ENCODE measurements at regions not wholly inside any gene's neighbourhood (a gene's known extent, or its start where the extent isn't known, plus 50 kb on each side); places are given as distances from the start of the nearest gene placed in this dataset.
"Not testable (repeated sequence)": the region's sequence is repeated elsewhere in the genome, so short reads cannot be mapped to it uniquely, and the experiment has no call there.

DNA sequence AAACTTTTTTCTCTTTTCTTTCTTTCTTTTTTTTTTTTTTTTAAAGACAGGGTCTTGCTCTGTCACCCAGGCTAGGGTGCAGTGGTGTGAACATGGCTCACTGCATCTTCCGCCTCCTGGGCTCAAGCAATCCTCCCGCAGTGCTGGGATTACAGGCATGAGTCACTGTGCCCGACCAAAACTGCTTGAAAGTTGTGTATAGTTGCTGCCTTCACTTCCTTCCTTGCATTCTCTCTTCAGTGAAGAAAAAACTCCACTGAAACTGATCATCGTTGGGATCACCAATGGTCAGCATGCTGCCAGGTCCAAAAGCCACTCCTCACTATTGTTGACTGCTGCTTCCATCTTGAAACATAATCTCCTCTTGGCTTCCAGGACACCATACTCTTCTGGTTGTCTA, 66.6 kb upstream of the CTNNA1 start:
- H3K36me3 ChIP-seq (ENCODE audit: control insufficient read depth in 3 of 3, insufficient read depth in 3 of 3, low read length in 3 of 3), result no peaks in the 10 kb centered on the region
- no peaks in the 10 kb centered on the region for H3K4me1 ChIP-seq (ENCODE audit: control insufficient read depth in 3 of 3, insufficient read depth in 3 of 3, low read length in 3 of 3)
- H3K27me3 ChIP-seq (ENCODE audit: control insufficient read depth in 3 of 3, insufficient read depth in 3 of 3, low read length in 3 of 3), result no peaks in the 10 kb centered on the region
- H3K27ac ChIP-seq (ENCODE audit: low read depth, low read length), result no peak overlapping the region
- H3K4me3 ChIP-seq (ENCODE audit: low read length in 3 of 3), result no peak overlapping the region
- H3K9ac ChIP-seq (ENCODE audit: low read depth in 1 of 3, low read length in 3 of 3), result no peak overlapping the region
- peaks cover 0 to 2% (median 0%) of the 10 kb centered on the region in 3 donors for H3K9me3 ChIP-seq (ENCODE audit: control insufficient read depth in 3 of 3, low read length in 3 of 3)

DNA sequence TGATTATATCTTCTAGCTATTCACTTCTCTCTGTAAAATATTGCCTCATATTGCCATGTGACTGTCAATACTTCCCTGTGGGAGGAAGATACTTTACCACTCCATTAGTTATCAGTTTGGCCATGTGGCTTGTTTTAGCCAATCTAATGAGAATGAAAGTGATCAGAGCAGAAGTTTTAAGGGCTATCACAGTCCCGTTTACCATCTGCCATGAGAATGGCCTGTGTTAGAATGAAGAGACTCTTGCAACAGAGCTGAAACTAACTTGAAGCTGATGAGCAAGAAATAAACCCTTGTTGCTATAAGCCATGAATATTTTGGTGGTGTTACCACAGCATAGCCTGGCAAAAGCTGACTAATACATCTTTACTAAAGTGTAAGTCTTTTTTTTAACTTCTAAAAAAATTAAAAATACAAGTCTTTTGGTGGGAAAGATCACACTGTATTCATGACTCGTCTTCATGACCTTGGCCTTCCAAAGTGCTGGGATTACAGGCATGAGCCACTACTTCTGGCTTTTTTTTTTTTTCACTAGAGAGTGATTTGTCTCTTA, 68.0 kb upstream of the CTNNA1 start:
- Histone ChIP-seq H3K27ac (ENCODE audit: low read depth, low read length) (no peak overlapping the region), H3K27me3 (ENCODE audit: control insufficient read depth in 3 of 3, insufficient read depth in 3 of 3, low read length in 3 of 3) (no peaks in the 10 kb centered on the region), H3K4me1 (ENCODE audit: control insufficient read depth in 3 of 3, insufficient read depth in 3 of 3, low read length in 3 of 3) (no peaks in the 10 kb centered on the region), H3K36me3 (ENCODE audit: control insufficient read depth in 3 of 3, insufficient read depth in 3 of 3, low read length in 3 of 3) (no peaks in the 10 kb centered on the region), H3K4me3 (ENCODE audit: low read length in 3 of 3) (no peak overlapping the region), H3K9ac (ENCODE audit: low read depth in 1 of 3, low read length in 3 of 3) (no peak overlapping the region), H3K9me3 (ENCODE audit: control insufficient read depth in 3 of 3, low read length in 3 of 3) (peaks cover 0 to 2% (median 0%) of the 10 kb centered on the region in 3 donors)

DNA sequence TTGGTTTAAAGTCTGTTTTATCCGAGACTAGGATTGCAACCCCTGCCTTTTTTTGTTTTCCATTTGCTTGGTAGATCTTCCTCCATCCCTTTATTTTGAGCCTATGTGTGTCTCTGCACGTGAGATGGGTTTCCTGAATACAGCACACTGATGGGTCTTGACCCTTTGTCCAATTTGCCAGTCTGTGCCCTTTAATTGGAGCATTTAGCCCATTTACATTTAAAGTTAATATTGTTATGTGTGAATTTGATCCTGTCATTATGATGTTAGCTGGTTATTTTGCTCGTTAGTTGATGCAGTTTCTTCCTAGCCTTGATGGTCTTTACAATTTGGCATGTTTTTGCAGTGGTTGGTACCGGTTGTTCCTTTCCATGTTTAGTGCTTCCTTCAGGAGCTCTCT, 70.8 kb upstream of the CTNNA1 start:
- H3K36me3 ChIP-seq (ENCODE audit: control insufficient read depth in 3 of 3, insufficient read depth in 3 of 3, low read length in 3 of 3); H3K27ac ChIP-seq (ENCODE audit: low read depth, low read length); H3K9me3 ChIP-seq (ENCODE audit: control insufficient read depth in 3 of 3, low read length in 3 of 3); H3K9ac ChIP-seq (ENCODE audit: low read depth in 1 of 3, low read length in 3 of 3); H3K4me3 ChIP-seq (ENCODE audit: low read length in 3 of 3); H3K4me1 ChIP-seq (ENCODE audit: control insufficient read depth in 3 of 3, insufficient read depth in 3 of 3, low read length in 3 of 3); H3K27me3 ChIP-seq (ENCODE audit: control insufficient read depth in 3 of 3, insufficient read depth in 3 of 3, low read length in 3 of 3): not testable (repeated sequence)

DNA sequence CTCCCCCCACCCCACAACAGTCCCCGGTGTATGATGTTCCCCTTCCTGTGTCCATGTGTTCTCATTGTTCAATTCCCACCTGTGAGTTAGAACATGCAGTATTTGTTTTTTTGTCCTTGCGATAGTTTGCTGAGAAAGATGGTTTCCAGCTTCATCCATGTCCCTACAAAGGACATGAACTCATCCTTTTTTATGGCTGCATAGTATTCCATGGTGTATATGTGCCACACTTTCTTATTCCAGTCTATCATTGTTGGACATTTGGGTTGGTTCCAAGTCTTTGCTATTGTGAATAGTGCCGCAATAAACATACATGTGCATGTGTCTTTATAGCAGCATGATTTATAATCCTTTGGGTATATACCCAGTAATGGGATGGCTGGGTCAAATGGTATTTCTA, 74.4 kb upstream of the CTNNA1 start:
- not testable (repeated sequence) for H3K36me3 ChIP-seq (ENCODE audit: control insufficient read depth in 3 of 3, insufficient read depth in 3 of 3, low read length in 3 of 3); H3K4me3 ChIP-seq (ENCODE audit: low read length in 3 of 3); H3K27ac ChIP-seq (ENCODE audit: low read depth, low read length); H3K4me1 ChIP-seq (ENCODE audit: control insufficient read depth in 3 of 3, insufficient read depth in 3 of 3, low read length in 3 of 3); H3K9me3 ChIP-seq (ENCODE audit: control insufficient read depth in 3 of 3, low read length in 3 of 3); H3K27me3 ChIP-seq (ENCODE audit: control insufficient read depth in 3 of 3, insufficient read depth in 3 of 3, low read length in 3 of 3); H3K9ac ChIP-seq (ENCODE audit: low read depth in 1 of 3, low read length in 3 of 3)

DNA sequence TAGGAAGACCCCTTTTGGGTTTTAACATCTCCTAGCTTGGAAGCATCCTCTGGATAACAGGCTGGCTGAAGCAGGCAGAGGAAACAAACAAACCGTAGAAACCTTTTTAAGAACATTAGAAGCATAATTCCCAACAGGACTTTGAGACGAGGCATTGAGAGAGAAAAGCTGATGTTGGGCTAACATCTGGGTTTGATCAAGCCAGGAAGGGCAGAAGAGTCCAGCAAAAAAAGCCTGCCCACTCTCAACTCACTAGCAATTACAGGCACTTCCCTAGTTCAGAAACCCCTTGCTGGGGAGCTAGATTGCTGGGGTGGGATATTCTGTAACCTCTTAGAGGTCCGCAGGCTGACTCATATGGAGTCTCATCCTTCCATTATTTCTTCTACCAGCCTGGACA, 75.4 kb upstream of the CTNNA1 start:
- H3K4me3 ChIP-seq (ENCODE audit: low read length in 3 of 3), result no peak overlapping the region
- H3K27ac ChIP-seq (ENCODE audit: low read depth, low read length), result no peak overlapping the region
- no peak overlapping the region for H3K9ac ChIP-seq (ENCODE audit: low read depth in 1 of 3, low read length in 3 of 3)
- H3K27me3 ChIP-seq (ENCODE audit: control insufficient read depth in 3 of 3, insufficient read depth in 3 of 3, low read length in 3 of 3), result no peaks in the 10 kb centered on the region
- no peaks in the 10 kb centered on the region for H3K9me3 ChIP-seq (ENCODE audit: control insufficient read depth in 3 of 3, low read length in 3 of 3)
- H3K36me3 ChIP-seq (ENCODE audit: control insufficient read depth in 3 of 3, insufficient read depth in 3 of 3, low read length in 3 of 3), result no peaks in the 10 kb centered on the region
- no peaks in the 10 kb centered on the region for H3K4me1 ChIP-seq (ENCODE audit: control insufficient read depth in 3 of 3, insufficient read depth in 3 of 3, low read length in 3 of 3)

DNA sequence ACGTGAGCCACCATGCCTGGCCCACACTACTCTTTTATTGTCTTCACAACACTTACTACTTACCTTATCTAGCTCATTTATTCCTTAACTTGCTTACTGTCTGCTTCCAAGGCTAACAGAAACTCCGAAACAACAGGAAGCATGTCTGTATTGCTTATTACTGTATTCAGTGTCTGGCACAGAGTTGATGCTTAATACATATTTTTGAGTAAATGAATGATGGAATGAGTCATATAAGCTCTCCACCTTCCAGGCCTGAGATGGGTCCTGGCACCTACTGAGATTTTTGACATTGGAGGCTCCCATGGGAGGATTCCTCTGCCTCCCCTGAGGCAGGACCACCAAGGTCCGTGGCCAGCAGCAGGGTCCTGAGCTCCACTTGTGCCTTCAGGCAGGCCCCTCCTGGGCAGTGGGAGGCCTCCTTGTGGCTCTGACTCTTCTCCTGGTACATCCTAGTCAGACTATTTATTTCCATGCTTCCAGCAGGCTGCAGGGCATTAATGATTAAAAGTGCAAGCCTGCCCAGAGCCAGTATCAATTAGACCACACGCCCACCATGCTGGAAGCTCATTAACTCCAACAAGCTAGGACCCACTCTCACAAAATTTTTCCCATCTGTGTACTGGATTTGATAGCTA, 76.5 kb upstream of the CTNNA1 start:
- no peaks in the 10 kb centered on the region for H3K4me1 ChIP-seq (ENCODE audit: control insufficient read depth in 3 of 3, insufficient read depth in 3 of 3, low read length in 3 of 3)
- no peaks in the 10 kb centered on the region for H3K9me3 ChIP-seq (ENCODE audit: control insufficient read depth in 3 of 3, low read length in 3 of 3)
- H3K36me3 ChIP-seq (ENCODE audit: control insufficient read depth in 3 of 3, insufficient read depth in 3 of 3, low read length in 3 of 3), result no peaks in the 10 kb centered on the region
- no peaks in the 10 kb centered on the region for H3K27me3 ChIP-seq (ENCODE audit: control insufficient read depth in 3 of 3, insufficient read depth in 3 of 3, low read length in 3 of 3)
- H3K27ac ChIP-seq (ENCODE audit: low read depth, low read length), result no peak overlapping the region
- no peak overlapping the region for H3K4me3 ChIP-seq (ENCODE audit: low read length in 3 of 3)
- no peak overlapping the region for H3K9ac ChIP-seq (ENCODE audit: low read depth in 1 of 3, low read length in 3 of 3)

DNA sequence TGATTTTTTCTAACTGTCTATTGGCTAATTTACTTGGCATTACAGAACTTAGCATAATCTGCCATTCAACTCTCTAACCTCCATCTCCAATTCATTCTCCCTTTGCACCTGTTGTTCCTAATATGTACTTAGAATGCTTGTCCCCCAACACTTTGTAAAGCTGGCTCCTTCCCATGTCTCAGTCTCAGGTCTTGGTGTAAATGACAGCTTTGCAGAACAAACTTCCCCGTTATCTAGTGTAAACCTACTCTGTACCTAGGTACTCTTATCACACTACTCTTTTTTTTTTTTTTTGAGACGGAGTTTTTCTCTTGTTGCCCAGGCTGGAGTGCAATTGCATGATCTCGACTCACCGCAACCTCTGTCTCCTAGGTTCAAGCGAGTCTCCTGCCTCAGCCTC, 77.2 kb upstream of the CTNNA1 start:
- no peaks in the 10 kb centered on the region for H3K27me3 ChIP-seq (ENCODE audit: control insufficient read depth in 3 of 3, insufficient read depth in 3 of 3, low read length in 3 of 3)
- H3K27ac ChIP-seq (ENCODE audit: low read depth, low read length), result no peak overlapping the region
- no peak overlapping the region for H3K9ac ChIP-seq (ENCODE audit: low read depth in 1 of 3, low read length in 3 of 3)
- H3K4me3 ChIP-seq (ENCODE audit: low read length in 3 of 3), result no peak overlapping the region
- no peaks in the 10 kb centered on the region for H3K36me3 ChIP-seq (ENCODE audit: control insufficient read depth in 3 of 3, insufficient read depth in 3 of 3, low read length in 3 of 3)
- no peaks in the 10 kb centered on the region for H3K9me3 ChIP-seq (ENCODE audit: control insufficient read depth in 3 of 3, low read length in 3 of 3)
- no peaks in the 10 kb centered on the region for H3K4me1 ChIP-seq (ENCODE audit: control insufficient read depth in 3 of 3, insufficient read depth in 3 of 3, low read length in 3 of 3)

DNA sequence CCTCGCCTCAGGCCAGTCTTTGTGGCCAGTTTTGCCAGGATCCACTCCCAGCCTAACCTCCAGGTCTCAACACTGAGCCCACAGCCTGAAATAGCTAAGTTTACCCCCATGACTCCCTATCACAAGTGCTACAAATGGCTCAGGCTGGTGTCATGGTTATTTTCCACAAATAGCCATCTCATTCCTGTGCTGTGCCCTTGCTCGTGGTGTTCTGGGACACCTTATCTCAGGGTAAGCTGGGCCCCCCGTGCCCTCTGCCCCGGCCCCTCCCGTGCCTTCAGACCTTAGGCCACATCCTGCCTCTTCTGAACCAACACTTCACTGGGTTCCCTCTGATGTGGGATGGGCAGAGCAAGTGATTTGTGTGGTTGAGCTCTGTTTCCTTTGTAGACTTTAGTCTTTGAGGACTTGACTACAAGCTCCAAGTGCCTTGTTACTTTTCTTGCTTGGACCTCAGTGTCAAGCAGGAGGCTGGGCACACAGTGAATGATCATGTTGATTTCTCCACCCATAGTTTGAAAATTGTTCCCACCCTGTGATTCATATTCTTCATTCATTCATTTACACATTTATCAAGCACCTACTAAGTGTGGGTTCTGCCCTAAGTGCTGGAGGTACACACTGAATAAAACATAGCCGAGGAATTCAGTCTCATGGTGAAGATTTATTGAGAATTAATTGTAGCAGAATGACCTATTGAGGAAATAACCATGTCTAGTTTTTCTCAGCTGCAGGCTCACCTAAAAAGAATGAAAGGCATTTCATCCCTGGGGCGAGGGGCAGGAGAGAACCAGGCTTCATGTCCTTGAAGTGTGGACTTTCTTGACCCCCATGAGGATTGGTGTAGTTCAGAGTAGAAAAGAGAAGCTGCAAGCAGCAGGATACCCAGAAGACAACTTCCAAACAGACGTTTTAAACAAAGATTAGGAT, 84.5 kb upstream of the CTNNA1 start:
- no peaks in the 10 kb centered on the region for H3K27me3 ChIP-seq (ENCODE audit: control insufficient read depth in 3 of 3, insufficient read depth in 3 of 3, low read length in 3 of 3)
- H3K4me3 ChIP-seq (ENCODE audit: low read length in 3 of 3), result no peak overlapping the region
- peaks cover 3 to 8% (median 5%) of the 10 kb centered on the region in 3 donors for H3K4me1 ChIP-seq (ENCODE audit: control insufficient read depth in 3 of 3, insufficient read depth in 3 of 3, low read length in 3 of 3)
- H3K9me3 ChIP-seq (ENCODE audit: control insufficient read depth in 3 of 3, low read length in 3 of 3), result no peaks in the 10 kb centered on the region
- H3K27ac ChIP-seq (ENCODE audit: low read depth, low read length), result no peak overlapping the region
- H3K36me3 ChIP-seq (ENCODE audit: control insufficient read depth in 3 of 3, insufficient read depth in 3 of 3, low read length in 3 of 3), result no peaks in the 10 kb centered on the region
- no peak overlapping the region for H3K9ac ChIP-seq (ENCODE audit: low read depth in 1 of 3, low read length in 3 of 3)

DNA sequence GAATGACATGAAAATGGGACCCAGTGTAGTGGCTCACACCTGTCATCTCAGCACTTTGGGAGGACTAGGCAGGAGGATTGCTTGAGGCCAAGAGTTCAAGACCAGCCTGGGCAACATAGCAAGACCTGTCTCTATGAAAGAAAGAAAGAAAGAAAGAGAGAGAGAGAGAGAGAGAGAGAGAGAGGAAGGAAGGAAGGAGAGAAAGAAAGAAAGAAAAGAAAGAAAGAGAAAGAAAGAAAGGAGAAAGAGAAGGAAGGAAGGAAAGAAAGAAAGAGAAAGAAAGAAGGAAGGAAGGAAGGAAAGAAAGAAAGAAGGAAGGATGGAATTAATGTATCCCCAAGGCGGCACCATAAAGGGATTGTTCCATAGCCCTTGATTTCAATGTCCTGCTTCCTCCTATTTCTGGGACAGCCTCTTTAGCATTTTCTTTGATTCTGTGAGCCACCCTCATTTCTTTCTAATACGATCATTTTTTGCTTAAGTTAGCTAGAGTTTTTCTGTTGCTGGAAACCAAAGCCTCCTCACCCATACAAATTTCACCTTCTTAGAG, 85.4 kb upstream of the CTNNA1 start:
- H3K4me1 ChIP-seq (ENCODE audit: control insufficient read depth in 3 of 3, insufficient read depth in 3 of 3, low read length in 3 of 3), result peaks cover 5 to 16% (median 7%) of the 10 kb centered on the region in 3 donors
- not testable (repeated sequence) for H3K9ac ChIP-seq (ENCODE audit: low read depth in 1 of 3, low read length in 3 of 3); H3K4me3 ChIP-seq (ENCODE audit: low read length in 3 of 3); H3K27ac ChIP-seq (ENCODE audit: low read depth, low read length); H3K9me3 ChIP-seq (ENCODE audit: control insufficient read depth in 3 of 3, low read length in 3 of 3); H3K36me3 ChIP-seq (ENCODE audit: control insufficient read depth in 3 of 3, insufficient read depth in 3 of 3, low read length in 3 of 3); H3K27me3 ChIP-seq (ENCODE audit: control insufficient read depth in 3 of 3, insufficient read depth in 3 of 3, low read length in 3 of 3)

DNA sequence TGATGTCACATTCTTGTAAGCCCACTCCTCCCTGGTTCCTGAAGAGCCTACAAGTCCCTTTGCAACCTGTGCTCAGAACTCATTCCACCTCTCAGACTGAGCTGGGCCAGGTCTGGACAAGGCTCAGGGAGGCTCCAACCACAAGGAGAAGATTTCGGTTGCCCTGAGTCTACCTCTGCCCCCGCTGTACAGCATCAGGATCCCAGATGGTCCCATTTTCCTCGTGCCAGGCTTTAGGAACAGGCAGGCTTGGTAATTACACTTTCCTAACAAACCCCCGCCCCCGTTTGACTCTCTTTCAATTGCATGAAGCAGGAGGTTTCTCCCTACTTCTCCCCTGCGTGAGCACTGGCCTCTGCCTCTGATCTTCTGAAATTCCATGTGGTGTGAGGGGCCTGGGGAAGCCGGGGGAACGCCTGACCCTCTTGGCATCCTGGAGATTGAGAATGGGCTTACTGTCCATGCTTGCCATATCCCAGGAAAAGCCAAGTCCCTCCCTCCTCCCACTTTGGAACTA, 86.9 kb upstream of the CTNNA1 start:
- H3K9me3 ChIP-seq (ENCODE audit: control insufficient read depth in 3 of 3, low read length in 3 of 3), result no peaks in the 10 kb centered on the region
- H3K27me3 ChIP-seq (ENCODE audit: control insufficient read depth in 3 of 3, insufficient read depth in 3 of 3, low read length in 3 of 3), result no peaks in the 10 kb centered on the region
- no peak overlapping the region for H3K9ac ChIP-seq (ENCODE audit: low read depth in 1 of 3, low read length in 3 of 3)
- no peak overlapping the region for H3K27ac ChIP-seq (ENCODE audit: low read depth, low read length)
- H3K36me3 ChIP-seq (ENCODE audit: control insufficient read depth in 3 of 3, insufficient read depth in 3 of 3, low read length in 3 of 3), result no peaks in the 10 kb centered on the region
- H3K4me3 ChIP-seq (ENCODE audit: low read length in 3 of 3), result no peak overlapping the region
- H3K4me1 ChIP-seq (ENCODE audit: control insufficient read depth in 3 of 3, insufficient read depth in 3 of 3, low read length in 3 of 3), result peaks cover 5 to 20% (median 7%) of the 10 kb centered on the region in 3 donors
